Right lobe of liver (tissue), 6 donors: ENCODE measurements at regions not wholly inside any gene's neighbourhood (a gene's known extent, or its start where the extent isn't known, plus 50 kb on each side); places are given as distances from the start of the nearest gene placed in this dataset.

Source experiments
- ATAC-seq, 4 donors: fragments of 200-7000 bp; cut with Tn5 transposase; one replicate each; pipeline ENCODE4 v1.9.1; 2020; ENCODE audit warnings: mild to moderate bottlenecking in 4 of 4, moderate library complexity in 4 of 4
- DNase-seq, 3 donors: peaks; one replicate each; pipeline ENCODE4 v3.0.0-alpha.2; 2020
- H3K27ac ChIP-seq, 3 donors: fragments of 200-600 bp; one replicate each; pipeline ENCODE4 v1.8.0; 2022
- H3K27me3 ChIP-seq, 2 donors: fragments of 200-600 bp; one replicate each; pipeline ENCODE4 v1.8.0; 2022
- H3K36me3 ChIP-seq, 4 donors: fragments of 200-600 bp; sonication (generic) in 1 of 4; one replicate each; pipeline versions ENCODE4 v1.5.1 to v1.8.0; 2017 to 2022; ENCODE audit warnings: control low read depth in 1 of 4
- H3K4me1 ChIP-seq, 4 donors: fragments of 200-600 bp; sonication (generic) in 1 of 4; one replicate each; pipeline versions ENCODE4 v1.5.1 to v1.8.0; 2017 to 2022; ENCODE audit warnings: control low read depth in 1 of 4
- H3K4me3 ChIP-seq, 3 donors: fragments of 200-600 bp; one replicate each; pipeline ENCODE4 v1.8.0; 2022
- H3K9me3 ChIP-seq, 4 donors: fragments of 200-600 bp; sonication (generic) in 1 of 4; one replicate each; pipeline versions ENCODE4 v1.5.1 to v1.8.0; 2017 to 2022; ENCODE audit warnings: control low read depth in 1 of 4
- CTCF ChIP-seq, 4 donors: fragments of 200-600 bp in 3 of 4; fragments of 450-650 bp in 1 of 4; IDR thresholded peaks; one replicate each; pipeline versions ENCODE4 v1.5.1 to v1.8.0; 2016 to 2022; ENCODE audit warnings: antibody characterized with exemption in 4 of 4, mild to moderate bottlenecking in 2 of 4
- POLR2A ChIP-seq: fragments of 450-650 bp; IDR thresholded peaks from one replicate; pipeline ENCODE4 v1.6.1; 2017; ENCODE audit warnings: antibody characterized with exemption, mild to moderate bottlenecking
- WGBS: methylation state at CpG from one replicate; pipeline ENCODE4 v1.1.6; 2018; ENCODE audit warnings: low coverage, low lambda C conversion rate; ENCODE audit not compliant: insufficient coverage; ENCODE audit errors: missing lambda C conversion rate; 5-methylcytosine and 5-hydroxymethylcytosine counted together
- intact Hi-C, 2 donors: fragments of 100-400 bp; cut with DNase I; formaldehyde crosslinking; loops; one replicate each; pipeline versions ENCODE4 v1.11.2 to v1.14.1; 2022
- donor health status: DM: no; HTN: yes; CAD: no.
- donor health status: DM: no; HTN: no; CAD: no.
- donor health status: DM: no; HTN: no; CAD: no.
- donor health status: DM: no; HTN: yes; CAD: no.
- donor health status: DM: no; HTN: yes; CAD: no.

- WGBS, result 78% methylated on average over 3 of the region's 3 CpGs
- DNase-seq (no peak), ATAC-seq (no peak)
- no peak for TF ChIP-seq CTCF (IDR thresholded peaks at IDR 0.05)
- TF ChIP-seq POLR2A, result no peak
- H3K27ac ChIP-seq, result no peak overlapping the region
- no peak overlapping the region for H3K4me3 ChIP-seq
- no peaks in the 10 kb centered on the region for H3K27me3 ChIP-seq
- no peaks in the 10 kb centered on the region for H3K36me3 ChIP-seq
- no peaks in the 10 kb centered on the region for H3K9me3 ChIP-seq
- peaks cover 0 to 23% (median 0%) of the 10 kb centered on the region in 4 donors for H3K4me1 ChIP-seq
- intact Hi-C loops, result no loop called here
These were observed 108.8 kb downstream of the KLF12 start for GRCh38 chr13:74025369-74025768.

DNA sequence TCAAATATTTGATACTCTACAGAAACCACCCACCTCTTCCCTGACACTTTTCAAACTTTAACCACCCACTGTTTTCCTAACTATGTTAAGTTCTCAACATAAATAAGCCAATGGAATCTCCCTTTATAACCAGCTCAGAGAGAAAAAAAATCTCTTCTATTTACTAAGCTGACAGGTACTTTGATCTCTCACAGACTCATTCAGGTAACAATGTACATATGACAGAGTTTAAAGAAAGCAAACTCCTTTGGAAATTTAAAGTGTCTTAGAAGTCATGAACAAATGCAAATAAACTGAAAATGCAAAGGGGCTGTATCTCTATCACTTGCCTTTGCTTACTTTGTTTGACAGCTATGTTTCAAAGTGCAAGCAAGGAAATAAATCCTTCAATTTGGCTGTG lies 109.3 kb downstream of the KLF12 start:
- Histone ChIP-seq H3K9me3 (no peaks in the 10 kb centered on the region), H3K4me1 (peaks cover 0 to 23% (median 0%) of the 10 kb centered on the region in 4 donors), H3K4me3 (no peak overlapping the region), H3K36me3 (no peaks in the 10 kb centered on the region), H3K27ac (no peak overlapping the region), H3K27me3 (no peaks in the 10 kb centered on the region)
- peak; percentile 29 to 64 (median 48) for ATAC-seq
- no peak for TF ChIP-seq POLR2A
- no peak for TF ChIP-seq CTCF (IDR thresholded peaks at IDR 0.05)
- DNase-seq, result no peak
- intact Hi-C loops, result no loop called here

- Histone ChIP-seq H3K27ac (no peak overlapping the region), H3K36me3 (no peaks in the 10 kb centered on the region), H3K9me3 (no peaks in the 10 kb centered on the region), H3K4me1 (peaks cover 0 to 23% (median 0%) of the 10 kb centered on the region in 4 donors), H3K4me3 (no peak overlapping the region), H3K27me3 (no peaks in the 10 kb centered on the region)
- DNase-seq (no peak), ATAC-seq (no peak)
- whole genome bisulfite sequencing, result 67% methylated on average over 4 of the region's 4 CpGs
- TF ChIP-seq POLR2A (no peak), CTCF (IDR thresholded peaks at IDR 0.05) (no peak)
- intact Hi-C loops, result no loop called here
These were observed 109.9 kb downstream of the KLF12 start for GRCh38 chr13:74024314-74024713.

GRCh38 chr13:74023484-74023883 lies 110.7 kb downstream of the KLF12 start:
- TF ChIP-seq CTCF (IDR thresholded peaks at IDR 0.05) (no peak), POLR2A (no peak)
- intact Hi-C loops, result no loop called here
- Histone ChIP-seq H3K27ac (no peak overlapping the region), H3K4me3 (no peak overlapping the region), H3K27me3 (no peaks in the 10 kb centered on the region), H3K36me3 (no peaks in the 10 kb centered on the region), H3K9me3 (no peaks in the 10 kb centered on the region), H3K4me1 (peaks cover 0 to 20% (median 0%) of the 10 kb centered on the region in 4 donors)
- ATAC-seq, result no peak
- no peak for DNase-seq
- 89% methylated on average over 2 of the region's 2 CpGs for WGBS

DNA sequence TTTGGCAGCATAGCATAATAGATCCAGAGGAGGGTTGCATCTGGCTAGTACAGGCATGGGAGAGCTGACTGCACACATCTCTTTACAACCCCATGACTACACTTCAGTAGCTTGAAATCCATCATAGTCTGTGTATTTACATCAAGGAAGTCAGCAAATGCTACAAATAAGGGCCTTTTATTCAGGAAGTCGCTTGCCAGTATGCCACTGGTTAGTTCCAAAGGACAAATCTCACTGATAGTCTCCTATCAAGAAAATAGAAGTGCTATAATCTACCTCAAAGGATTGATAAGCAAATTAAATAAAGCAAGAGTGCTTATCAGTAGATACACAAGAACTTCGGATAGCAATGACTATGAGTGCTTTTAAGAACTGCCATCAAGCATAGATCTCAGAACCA lies 112.7 kb downstream of the KLF12 start:
- intact Hi-C loops, result no loop called here
- TF ChIP-seq CTCF (IDR thresholded peaks at IDR 0.05), result no peak
- TF ChIP-seq POLR2A, result no peak
- Histone ChIP-seq H3K36me3 (no peaks in the 10 kb centered on the region), H3K4me3 (no peak overlapping the region), H3K9me3 (no peaks in the 10 kb centered on the region), H3K27me3 (no peaks in the 10 kb centered on the region), H3K4me1 (peaks cover 0 to 19% (median 0%) of the 10 kb centered on the region in 4 donors), H3K27ac (no peak overlapping the region)
- 26% methylated on average over 2 of the region's 2 CpGs for WGBS
- DNase-seq, result no peak
- peak in 2 of 4 donors; percentile 25 to 31 for ATAC-seq
